GM19324 (cell line): ENCODE measurements at regions not wholly inside any gene's neighbourhood (a gene's known extent, or its start where the extent isn't known, plus 50 kb on each side); places are given as distances from the start of the nearest gene placed in this dataset.
A peak's percentile ranks its signal among the peaks of the same experiment; 100 is the strongest.

Source experiments
- ATAC-seq: cut with Tn5 transposase; IDR thresholded peaks from one replicate; pipeline ENCODE4 v1.9.1; 2021; ENCODE audit warnings: mild to moderate bottlenecking, moderate library complexity; ENCODE audit not compliant: unreplicated experiment, low FRiP score

GRCh38 chr9:7996558-7996957, 197.0 kb upstream of the DMAC1 start:
- no peak for ATAC-seq

DNA sequence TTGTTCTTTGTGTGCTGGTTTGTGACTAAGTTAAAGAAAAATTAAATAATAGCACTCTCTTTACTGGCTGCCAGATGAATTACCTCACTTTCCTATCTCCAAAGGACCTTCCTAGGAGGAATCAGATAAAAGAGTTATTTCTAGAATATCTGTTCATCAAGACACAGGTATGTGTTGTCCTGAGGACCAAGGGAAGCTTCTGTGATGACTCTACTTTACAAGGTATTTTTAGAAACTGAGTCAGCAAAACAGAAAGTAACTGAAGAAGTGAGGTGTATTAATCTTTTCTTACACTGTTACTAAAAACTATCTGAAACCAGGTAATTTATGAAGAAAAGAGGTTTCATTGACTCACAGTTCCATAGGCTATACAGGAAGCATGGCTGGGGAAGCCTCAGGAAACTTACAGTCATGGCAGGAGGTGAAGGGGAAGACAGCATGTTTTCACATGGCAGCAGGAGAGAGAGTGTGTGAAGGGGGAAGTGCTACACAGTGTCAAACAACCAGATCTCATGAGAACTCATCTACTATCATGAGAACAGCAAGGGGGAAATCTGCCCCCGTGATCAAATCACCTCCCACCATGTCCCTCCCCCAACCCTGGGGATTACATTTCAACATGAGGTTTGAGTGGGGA, 189.2 kb upstream of the DMAC1 start:
- no peak for ATAC-seq

DNA sequence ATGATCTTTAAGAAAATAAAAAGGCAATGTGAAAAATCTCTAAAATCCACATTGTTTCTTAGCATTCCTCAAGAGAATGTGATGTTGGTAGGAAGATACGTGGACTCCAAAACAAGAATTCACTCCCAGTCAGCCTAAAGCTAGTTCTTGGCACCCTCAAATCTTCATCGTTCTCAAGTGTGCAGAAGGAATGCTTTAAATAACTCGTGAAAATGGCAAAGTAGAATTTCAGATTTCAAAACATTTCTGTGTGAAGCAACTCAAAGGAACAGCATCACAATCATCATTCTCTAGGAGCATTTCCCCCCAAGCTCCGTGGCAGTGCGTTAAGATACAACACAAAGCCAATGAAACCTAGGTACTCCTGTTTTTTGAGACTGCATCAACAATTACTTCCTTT, 185.1 kb upstream of the DMAC1 start:
- ATAC-seq, result no peak

DNA sequence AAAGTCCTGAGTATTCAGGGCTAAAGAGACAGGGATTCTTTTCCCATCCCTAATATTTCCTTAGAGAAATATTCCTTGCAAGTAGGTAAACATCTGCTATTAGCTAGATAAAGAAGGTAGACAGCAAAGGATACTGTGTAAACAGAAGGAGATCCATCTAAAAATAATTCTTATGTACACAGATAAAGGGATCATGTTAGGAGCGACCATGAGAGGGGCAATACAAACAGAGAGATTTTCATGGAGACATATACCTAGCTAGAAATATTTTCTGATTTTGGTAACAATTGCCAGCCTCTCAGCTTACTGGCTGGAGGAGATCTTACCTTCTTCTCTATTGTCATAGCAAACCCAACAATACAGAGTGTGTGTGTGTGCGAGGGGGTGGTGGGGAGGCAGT, 184.6 kb upstream of the DMAC1 start:
- ATAC-seq, result no peak

GRCh38 chr9:7983490-7983889, 183.9 kb upstream of the DMAC1 start:
- no peak for ATAC-seq

- ATAC-seq, result no peak
These were observed 183.3 kb upstream of the DMAC1 start for GRCh38 chr9:7982907-7983306.

- no peak for ATAC-seq
These were observed 181.2 kb upstream of the DMAC1 start for GRCh38 chr9:7980691-7981289.

- no peak for ATAC-seq
These were observed 180.5 kb upstream of the DMAC1 start for GRCh38 chr9:7980041-7980440.

DNA sequence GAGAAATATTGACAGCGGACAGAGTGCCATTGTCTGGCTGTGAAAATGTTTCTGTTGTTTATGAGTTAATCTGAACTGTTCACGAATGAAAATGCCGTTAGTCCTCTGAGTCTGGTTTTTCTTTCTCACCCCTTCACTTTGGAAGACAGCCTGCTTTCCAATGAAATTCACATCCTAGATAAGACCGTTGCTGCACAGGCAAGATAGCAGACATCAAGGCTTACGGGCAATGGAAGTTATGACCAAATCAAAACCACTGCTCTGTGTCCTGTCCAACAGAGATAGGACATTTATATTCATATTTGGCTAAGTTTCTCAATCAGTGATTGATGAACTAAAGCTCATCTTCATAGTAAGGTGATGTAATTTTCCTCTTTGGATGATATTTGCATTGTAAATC, 180.0 kb upstream of the DMAC1 start:
- no peak for ATAC-seq

DNA sequence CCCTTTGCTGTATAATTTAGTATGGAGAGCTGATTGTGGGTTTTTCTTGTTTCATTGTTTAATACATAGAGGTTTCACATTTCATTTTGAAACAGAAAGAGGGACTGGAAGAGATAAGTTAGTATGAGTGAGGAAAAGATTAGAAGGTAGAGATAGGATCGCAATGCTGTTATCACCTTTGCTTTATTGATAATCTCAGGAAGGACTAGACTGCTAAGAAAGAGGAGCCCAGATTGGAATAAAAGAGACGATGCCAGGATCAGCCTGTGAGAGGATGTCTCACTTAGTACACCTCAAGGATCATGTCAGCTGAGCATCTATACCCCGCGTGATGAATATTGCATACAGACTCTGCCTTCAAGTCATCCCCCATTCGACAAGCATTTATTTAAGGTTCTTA, 178.0 kb upstream of the DMAC1 start:
- ATAC-seq, result no peak

- no peak for ATAC-seq
These were observed 177.3 kb upstream of the DMAC1 start for GRCh38 chr9:7976856-7977255.

DNA sequence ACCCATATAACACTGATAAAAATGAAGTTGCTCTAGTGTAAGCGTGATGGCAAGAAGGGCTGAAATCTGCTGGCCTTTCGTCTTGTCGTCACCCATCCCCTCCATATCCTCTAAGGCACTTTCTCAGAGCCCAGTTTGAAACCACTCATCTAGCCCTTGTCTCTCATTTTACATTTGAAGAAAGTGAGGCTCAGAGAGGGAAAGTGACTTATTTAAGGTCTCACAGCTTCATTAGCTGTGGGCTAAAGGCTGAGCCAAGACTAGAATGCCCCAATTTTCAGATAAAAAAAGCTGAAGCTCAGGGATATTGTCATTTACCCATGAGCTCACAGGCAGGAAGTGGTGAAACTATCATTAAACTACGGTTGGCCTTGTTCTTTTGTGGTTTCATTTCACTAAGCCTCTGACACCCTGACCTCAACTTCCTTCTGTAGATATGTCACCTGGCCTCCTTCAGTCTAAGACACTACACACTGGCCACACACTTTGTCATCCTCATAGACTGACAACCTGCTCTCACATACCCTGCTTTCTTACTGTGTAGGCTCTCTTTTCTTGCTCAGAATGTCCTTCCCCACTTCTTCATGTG, 176.7 kb upstream of the DMAC1 start:
- ATAC-seq, result peak; percentile 99

GRCh38 chr9:7975336-7975735, 175.8 kb upstream of the DMAC1 start:
- no peak for ATAC-seq

GRCh38 chr9:7974335-7974960, 174.9 kb upstream of the DMAC1 start:
- no peak for ATAC-seq

- ATAC-seq, result no peak
These were observed 173.5 kb upstream of the DMAC1 start for GRCh38 chr9:7973123-7973522.

GRCh38 chr9:7970681-7971330, 171.2 kb upstream of the DMAC1 start:
- no peak for ATAC-seq

GRCh38 chr9:7968687-7969086, 169.1 kb upstream of the DMAC1 start:
- no peak for ATAC-seq

- ATAC-seq, result no peak
These were observed 168.3 kb upstream of the DMAC1 start for GRCh38 chr9:7967851-7968250.

DNA sequence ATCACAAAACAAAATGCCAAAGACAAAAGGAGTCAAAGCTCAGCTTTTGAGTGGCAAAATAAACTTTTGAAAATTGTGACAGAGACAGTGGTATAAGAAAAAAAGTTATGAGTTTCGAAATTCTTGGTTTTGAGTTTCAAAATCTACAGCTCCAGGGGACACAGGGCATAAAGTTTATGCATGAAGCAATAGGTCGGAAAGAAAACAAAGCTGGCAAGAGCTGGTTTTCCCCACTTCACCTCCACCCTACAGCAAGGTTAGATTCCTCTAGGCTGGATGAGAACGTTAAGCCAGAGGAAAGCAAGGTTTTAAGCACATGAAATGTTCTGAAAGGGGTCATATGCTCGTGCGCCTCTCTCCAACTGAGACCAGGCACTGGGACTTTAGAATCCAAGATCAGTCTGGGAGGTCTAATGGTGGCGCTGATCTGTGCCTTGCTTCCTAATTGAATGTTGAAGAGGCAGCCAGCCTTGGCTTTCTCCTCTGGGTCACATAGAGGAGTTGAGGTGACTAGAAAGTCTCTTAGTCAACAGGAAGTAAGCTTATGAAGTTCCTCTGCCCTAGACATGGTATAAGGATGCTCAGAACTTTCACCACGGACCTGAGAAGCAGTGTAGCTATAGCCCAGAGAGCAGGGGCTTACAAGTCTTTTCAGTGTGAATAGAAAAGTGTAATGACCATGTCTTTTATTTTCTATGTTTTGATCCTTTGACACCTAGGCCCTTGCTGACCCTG, 167.7 kb upstream of the DMAC1 start:
- no peak for ATAC-seq

- no peak for ATAC-seq
These were observed 165.5 kb upstream of the DMAC1 start for GRCh38 chr9:7965063-7965462.

DNA sequence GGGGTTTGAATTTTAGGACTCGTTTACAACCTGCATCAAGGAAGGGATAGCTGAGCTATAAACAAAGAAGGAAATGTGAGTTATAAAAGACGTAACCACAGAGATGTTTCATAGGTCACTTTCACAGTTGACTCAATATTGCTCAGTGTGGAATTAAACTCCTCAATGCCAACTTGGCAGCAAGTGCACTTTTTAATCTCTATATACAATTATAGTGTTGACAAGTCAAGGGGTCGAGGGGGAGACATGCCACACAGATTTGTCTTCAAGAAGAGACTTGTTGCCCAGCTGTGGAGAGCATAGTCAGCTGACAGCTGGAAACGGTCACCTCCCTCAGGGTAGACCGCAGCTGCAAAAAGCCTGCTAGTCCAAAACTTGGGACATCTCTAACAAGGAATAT, 163.4 kb upstream of the DMAC1 start:
- ATAC-seq, result no peak
